CD1c-positive myeloid dendritic cell (primary cell): ENCODE measurements at regions not wholly inside any gene's neighbourhood (a gene's known extent, or its start where the extent isn't known, plus 50 kb on each side); places are given as distances from the start of the nearest gene placed in this dataset.
"Not testable (repeated sequence)": the region's sequence is repeated elsewhere in the genome, so short reads cannot be mapped to it uniquely, and the experiment has no call there.

Experiments
- DNase-seq: peaks from one replicate; pipeline ENCODE4 v3.0.0-alpha.2; 2016; ENCODE audit errors: extremely low spot score

DNA sequence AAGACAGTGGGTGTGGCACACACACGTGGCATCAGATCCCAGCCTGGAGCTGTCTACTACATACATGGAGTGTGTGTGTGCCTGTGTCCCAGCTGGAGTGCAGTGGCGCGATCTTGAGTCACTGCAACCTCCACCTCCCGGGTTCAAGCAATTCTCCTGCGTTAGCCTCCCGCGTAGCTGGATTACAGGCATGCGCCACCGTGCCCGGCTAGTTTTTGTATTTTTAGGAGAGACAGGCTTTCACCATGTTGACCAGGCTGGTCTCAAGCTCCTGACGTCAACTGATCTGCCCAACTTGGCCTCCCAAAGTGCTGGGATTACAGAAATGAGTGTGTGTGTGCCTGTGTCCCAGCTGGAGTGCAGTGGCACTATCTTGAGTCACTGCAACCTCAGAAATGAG is 108.8 kb downstream of the IL12A start:
- no peak for DNase-seq

DNA sequence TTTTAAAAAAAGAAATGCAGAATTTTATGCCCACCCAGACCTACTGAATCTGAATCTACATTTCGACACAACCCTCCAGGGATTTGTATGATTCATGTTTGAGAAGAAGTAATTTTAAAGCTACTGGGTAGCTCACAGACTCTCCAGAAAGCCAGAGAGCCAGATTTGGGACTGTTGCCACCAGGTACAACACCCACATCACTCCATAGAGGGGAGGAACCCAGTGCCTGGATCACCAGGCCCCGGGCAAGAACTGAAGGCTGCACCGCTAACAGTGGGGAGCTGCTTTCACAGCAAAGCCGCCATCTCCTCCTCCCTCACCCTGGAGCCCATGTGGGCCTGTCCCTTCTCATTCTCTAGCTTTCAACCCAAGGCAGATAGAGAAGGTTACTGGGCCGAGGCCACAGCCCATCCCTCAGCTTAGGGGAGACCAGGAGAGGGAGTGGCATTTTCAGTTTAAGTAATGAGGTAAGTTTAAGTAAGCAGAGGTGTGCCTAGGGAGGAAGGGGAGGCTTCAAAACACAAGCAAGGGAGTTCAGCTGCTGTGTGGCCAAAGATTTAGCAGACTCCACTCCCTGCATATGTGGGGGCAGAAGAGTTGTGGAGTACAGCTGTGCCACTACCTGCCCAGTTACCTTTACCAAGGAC is 109.8 kb downstream of the IL12A start:
- DNase-seq, result no peak

DNA sequence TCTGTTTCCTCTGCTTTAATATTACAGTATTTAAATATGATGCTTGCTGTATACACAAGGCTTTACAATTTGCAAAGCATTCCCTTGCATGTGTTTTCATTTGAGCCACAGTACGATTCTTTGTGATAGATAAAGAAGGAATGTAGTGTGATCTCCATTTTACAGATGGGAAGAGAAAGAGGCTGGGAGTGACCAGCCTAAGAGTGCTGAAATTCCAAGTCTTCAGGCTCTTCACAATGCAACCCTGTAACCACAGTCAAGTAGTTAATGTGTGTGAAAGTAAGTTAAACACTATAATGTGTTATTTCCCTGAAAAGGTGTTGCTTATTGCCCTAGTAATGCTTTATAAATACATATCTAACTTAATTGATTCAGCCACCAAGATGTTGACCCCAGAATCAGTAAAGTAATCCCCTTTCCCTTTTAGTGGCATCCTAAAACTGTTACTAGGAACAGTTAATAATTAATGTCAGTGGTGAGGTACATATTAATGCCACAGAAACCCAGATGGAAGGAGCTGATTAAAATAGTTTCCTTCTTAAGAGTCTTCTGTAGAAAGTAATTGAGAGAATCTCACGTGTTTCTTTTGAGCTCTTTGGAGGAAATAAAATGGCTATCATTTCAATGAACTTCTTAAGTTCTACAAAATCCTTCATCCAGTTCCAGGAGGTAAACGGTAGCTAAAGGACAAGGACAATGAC is 110.4 kb downstream of the IL12A start:
- DNase-seq, result no peak

DNA sequence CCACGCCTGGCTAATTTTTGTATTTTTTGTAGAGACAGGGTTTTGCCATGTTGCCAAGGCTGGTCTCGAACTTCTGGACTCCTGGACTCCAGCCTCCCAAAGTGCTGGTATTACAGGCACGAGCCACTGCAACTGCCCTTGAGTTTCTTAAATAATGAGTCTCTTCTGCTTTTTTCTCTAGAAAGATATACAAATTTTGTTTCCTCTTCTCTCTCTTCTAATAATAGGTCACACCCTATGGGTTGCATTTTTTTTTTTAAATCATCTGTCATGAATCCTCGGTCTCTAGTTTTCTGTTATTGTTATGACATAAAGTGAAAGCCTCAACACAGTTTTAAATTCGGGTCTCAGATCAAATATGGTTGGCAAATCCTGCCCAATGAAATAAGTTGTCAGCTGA is 111.2 kb downstream of the IL12A start:
- DNase-seq, result peak; percentile 3

DNA sequence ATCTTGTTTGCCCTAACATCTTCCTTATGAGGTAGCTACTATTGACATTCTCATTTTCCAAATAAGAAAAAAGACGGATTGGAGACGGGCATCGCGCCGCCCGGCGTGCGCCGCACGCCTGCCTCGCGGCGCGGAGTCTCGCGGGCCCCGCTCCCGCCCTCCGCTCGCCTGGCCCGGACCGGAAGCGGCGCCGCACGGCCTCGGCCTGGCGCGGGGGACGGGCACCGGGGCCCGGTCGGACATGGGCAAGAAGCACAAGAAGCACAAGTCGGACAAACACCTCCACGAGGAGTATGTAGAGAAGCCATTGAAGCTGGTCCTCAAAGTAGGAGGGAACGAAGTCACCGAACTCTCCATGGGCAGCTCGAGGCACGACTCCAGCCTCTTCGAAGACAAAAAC is 112.0 kb downstream of the IL12A start:
- DNase-seq, result no peak

DNA sequence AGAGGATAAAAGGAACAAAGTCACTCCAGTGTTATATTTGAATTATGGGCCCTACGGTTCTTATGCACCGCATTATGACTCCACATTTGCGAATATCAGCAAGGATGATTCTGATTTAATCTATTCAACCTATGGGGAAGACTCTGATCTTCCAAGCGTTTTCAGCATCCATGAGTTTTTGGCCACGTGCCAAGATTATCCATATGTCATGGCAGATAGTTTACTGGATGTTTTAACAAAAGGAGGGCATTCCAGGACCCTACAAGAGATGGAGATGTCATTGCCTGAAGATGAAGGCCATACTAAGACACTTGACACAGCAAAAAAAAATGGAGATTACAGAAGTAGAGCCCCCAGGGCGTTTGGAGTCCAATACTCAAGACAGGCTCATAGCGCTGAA is 113.4 kb downstream of the IL12A start:
- DNase-seq, result not testable (repeated sequence)

DNA sequence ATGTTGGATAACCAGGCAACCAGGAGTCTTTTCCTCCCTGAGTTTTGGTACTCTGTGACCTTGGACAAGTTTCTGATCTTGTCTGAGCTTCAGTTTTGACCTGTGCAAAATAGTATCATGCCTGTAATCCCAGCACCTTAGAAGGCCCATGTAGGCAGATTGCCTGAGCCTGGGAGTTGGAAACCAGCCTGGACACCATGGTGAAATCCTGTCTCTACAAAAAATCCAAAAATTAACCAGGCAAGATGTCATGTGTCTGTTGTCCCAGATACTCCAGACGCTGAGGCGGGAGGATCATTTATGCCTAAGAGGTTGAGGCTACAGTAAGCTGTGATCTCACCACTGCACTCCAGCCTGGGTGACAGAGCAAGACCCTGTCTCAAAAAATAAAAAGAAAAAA is 114.8 kb downstream of the IL12A start:
- DNase-seq, result no peak

DNA sequence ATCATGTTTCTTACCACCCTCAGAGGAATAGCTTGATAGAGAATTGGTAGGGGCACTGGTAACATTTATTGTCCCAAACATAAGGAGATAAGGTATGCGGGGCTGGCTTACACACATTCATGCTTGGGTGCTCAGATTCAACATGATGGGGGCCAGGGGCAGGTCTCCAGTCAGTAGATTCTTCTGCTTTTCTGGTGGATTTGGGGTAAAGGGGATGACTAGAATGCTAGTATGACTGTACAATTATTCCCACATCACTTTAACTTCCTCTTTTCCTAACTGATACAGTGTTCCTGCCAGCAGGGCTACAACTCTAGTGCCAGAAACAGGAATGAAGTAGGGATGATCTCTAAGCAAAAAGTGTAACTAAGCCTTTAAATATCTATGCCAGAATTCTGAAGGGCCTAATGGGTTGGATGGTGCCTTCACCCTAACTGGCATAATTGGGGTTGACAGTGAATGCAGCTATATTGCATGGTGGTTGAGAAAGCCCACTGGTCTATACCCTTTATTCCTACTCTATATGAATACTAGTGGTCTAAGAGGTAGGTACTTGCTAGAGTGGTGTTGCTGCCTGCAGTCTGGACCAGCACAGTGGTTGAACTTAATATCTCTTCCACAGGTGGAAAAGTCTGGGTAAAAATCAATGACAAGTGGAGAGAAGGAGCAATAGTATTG is 117.4 kb downstream of the IL12A start:
- peak; percentile 61 for DNase-seq

DNA sequence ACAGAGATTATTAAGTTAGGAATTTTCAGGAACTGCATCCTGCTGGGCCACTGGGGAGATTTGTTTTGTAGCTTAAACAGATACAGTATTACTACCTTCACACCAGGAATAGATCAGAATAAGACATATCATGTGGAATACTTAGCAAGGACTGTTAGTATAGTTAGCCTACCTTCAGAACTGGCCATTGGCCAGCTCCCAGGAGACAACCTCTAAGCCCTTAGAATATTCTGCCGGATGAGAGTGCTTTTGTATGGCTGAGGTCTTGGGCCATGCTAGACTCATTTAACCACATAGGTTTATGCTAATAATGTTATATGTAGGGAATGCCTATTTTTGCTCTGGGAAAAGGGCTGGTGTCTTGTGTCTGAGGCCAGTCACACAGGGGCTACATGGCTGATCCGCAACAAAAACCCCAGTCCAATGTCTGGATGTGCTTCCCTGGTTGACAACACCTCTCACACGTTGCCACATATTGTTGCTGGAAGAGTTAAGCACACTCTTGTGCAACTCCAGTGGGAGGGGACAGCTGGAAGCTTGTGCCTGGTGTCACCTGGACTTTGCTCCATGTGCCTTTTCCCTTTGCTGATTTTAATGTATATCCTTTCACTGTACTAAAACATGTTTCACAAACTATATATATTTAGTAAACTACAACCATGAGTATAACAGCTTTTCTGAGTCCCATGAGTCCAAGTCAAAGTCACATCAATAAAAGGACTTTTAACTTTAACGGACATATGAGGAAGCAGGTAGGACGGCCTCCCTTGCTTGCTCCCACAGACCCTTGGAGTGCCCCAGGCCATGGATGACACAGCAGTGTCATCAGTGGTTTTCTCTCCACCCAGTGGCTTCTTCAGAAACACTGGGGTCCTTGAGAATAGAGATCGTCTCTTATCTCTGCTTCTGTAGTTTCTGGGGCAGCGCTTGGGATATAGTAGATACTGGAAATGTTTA is 118.0 kb upstream of the C3orf80 start:
- peak; percentile 14 for DNase-seq

DNA sequence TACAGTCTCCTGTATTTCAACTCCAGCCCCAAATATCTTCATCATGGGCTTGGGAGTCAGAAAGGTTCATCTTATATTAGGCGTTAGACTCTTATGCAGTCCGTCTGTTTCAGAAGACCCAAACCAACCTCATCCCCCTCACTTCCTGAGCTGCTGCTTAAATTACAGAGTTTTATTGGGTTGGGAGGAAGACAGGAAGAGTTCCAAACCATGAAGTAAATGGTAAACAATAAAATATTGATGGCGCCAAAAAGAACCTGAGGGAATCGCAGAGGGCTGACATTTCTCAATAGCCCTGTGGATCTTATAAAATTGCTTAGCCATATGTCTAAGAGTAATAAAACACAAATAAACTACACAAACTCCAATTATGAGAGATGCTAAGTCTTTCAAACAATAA is 116.9 kb upstream of the C3orf80 start:
- no peak for DNase-seq

DNA sequence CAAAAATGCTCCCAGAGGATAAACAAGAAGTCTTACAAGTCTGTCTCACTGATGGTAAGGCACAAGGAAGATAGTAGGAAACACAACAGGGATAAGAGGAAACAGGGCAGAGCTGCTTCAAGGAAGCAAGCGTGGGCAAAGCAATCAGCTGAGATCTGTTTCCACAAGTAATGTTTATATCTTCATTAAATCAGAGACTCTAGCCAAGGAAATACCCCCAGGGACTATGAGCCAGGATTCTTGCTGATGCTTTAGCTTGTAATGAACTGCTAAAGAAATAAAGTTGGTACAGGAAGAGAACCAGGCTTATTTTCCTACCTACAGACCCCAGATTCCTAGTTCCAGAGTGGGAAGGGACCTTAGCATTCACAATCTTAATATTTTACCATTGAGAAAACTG is 112.7 kb upstream of the C3orf80 start:
- DNase-seq, result no peak

DNA sequence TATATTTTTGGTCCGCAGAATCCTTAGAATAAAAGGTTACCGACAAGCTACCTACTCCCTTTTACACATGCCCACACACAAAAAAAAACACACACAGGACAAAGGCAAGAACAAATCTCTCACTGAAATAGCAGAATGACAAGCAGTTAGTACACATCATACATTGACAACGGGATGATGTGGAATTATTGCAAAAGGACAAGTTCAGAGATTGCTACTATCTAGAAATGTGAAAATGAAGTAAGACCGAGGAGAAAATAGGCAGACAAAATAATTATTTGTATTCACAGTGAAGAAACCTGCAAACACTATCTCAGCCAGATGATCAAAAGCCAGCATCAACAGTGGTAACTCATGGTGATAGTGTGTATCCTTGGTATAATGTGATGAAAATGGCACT is 112.2 kb upstream of the C3orf80 start:
- no peak for DNase-seq

DNA sequence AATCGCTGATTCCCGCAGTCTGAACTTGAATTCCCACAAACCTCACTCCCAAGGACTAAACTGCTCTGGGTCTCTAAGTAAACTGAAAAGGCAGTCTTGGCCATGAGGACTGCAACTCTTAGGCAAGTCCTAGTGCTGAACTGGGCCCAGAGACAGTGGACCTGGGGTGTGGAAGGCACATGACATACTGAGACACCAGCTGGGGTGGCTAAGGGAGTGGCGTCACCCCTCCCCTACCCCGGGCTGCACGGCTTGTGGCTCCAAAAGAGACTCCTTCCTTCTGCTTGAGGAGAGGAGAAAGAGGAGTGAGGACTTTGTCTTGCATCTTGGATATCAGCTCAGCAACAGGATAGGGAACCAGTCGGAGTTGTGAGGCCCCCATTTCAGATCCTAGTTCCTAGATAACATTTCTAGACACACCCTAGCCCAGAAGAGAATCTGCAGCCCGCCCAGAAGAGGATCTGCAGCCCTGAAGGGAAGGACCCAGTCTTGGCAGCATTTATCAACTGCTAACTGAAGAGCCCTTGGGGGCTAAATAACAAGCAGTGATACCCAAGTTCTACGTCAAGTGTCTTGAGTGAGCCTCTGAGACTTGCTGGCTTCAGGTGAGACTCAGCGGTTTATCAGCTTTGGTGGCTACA is 110.7 kb upstream of the C3orf80 start:
- DNase-seq, result no peak

DNA sequence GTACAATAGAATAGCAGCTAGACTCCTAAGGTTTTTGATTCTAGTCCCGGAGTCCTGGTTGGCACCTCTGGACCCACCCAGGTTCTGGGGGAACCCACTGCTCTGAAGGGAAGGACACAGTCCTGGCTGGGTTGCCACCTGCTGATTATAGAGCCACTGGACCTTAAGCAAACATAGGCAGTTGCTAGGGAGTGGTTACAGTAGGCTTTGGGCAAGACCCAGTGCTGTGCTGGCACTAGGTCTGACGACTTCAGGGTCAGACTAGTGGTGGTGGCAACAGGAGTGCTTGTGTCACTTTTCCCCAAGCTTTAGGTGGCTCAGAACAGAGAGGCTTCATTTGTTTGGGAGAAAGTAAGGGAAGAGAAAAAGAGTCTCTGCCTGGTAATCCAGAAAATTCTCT is 109.8 kb upstream of the C3orf80 start:
- DNase-seq, result no peak

DNA sequence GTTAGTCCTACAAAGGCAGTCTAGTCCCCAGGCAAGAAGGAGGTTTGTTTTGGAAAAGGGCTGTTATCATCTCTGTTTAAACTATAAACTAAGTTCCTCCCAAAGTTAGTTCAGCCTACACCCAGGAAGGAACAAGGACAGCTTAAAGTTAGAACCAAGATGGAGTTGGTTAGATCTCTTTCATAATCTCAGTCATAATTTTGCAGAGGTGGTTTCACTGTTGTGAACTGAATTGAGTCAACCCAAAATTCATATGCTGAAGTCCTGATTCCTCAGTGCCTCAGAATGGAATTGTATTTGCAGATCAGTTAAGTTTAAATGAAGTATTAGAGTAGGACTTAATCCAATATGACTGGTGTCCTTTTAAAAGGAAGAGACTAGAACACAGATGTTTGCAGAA is 101.0 kb upstream of the C3orf80 start:
- DNase-seq, result peak; percentile 23

DNA sequence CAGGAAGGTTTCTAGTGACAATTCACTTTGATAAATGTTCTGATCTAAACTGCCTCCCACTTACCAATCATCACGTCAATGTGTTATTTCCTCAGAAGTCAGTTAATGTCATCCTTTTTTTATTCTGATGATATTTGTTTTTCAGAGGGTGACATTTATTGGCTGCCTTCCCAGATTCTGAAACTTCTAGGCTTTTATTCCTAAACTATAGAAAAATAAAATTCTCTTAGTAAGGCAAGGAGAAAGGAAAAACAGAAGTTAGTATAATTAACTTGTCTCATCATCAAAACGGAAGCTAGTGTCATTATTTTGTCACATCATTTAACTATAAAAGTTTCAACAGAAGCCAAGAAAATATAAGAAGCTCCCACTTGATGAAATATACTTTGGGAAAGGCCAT is 100.0 kb upstream of the C3orf80 start:
- DNase-seq, result peak; percentile 47

DNA sequence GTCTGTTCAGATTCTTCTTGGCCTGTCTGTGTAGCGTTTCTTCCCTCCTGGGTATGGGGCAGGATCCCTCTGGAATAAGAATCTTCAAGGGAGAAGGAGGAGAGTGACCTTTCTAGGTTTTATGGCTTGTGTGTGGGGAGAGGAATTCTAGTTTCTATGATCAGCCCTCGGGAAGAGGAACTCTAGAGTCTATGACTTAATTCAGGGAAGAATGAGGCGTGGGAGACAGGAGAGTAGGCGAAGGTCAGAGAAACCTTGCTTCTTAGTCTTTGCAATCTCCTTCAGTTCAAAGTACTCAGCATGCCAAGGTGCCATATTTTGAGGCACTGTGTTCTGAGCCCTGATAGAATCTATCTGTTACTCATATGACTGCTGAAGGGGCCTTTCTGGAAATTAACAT is 99.2 kb upstream of the C3orf80 start:
- peak; percentile 85 for DNase-seq

DNA sequence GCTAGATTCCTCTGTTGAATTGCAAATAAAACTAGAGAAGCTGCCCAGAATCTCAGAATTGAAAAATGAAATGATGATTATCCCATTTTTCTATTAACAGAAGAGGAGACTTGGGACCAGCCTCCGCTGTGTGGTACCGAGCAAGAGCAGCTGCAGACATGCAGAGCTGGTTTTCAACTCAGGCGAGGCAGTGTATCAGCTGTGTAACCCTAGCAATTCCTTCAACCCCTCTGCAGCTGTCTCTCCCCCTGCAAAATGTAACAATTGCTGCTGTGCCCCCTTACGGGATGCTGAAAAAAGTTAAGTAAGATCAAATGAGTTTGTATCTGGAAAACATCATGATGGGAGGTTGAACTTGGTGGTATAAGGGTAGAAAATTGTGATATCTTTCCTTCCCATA is 98.5 kb upstream of the C3orf80 start:
- no peak for DNase-seq

DNA sequence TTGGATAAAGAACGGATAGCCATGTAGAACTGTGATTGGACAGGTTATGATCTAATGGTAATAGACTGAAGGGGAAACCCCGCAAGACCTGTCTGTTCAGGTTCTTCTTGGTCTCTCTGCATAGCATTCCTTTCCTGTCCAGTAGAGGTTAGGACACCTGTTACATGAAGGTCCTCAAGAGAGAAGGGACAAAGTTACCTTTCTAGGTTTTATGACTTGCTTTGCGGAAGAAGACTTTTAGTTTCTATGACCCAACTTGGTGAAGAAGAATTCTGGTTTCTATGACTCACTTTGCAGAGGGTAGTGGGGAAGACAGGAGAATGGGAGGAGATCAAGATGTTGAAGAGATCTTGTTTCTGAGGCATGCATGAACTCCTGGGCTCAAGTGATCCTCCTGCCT is 97.9 kb upstream of the C3orf80 start:
- peak; percentile 20 for DNase-seq

DNA sequence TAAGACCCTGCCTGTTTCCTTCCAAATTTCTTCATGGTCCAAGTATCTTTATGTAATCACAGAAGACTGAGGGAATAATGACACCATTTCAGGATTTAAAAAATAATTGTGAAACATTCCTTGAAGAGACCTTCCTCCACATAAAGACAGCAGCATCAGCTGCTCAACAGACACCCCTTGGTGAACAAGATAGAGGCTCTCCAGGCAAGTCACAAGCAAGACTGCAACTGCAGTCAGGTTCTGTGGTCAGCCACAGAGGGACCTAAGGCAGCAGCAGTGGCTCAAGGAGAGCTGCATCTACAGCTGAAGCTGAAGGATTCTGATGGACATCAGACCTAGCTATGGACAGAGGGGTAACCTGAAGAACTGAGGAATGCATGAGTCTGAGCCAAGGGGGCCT is 97.2 kb upstream of the C3orf80 start:
- no peak for DNase-seq

DNA sequence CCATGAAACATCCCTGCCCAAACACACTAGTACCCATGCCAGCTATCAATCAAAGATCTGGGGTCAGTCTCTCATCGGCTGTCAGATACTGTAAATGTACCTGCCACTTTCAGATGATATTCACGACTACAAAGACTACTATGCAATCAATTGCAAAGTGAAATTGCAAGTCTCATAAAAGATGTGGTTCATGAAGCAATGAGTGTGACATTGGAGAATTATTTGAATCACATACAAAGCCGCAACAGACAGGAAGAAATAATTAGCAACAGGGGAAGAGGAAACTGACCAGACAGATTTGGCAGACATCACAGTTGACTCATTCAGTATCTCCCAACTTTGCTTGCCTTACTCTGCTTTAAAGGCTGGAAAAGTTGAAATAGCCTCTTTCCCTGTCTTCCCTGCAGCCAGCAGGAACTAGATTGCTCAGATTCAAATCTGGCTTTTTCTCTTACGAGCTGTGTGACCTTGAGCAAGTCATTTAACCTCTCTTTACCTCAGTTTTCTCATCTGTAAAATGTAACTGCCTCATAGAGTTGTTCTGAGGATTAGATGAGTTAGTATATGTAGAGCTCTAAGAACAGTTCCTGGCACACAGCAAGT is 95.7 kb upstream of the C3orf80 start:
- peak; percentile 61 for DNase-seq
